ENCODE measurements at regions not wholly inside any gene's neighbourhood (a gene's known extent, or its start where the extent isn't known, plus 50 kb on each side); places are given as distances from the start of the nearest gene placed in this dataset.

DNA sequence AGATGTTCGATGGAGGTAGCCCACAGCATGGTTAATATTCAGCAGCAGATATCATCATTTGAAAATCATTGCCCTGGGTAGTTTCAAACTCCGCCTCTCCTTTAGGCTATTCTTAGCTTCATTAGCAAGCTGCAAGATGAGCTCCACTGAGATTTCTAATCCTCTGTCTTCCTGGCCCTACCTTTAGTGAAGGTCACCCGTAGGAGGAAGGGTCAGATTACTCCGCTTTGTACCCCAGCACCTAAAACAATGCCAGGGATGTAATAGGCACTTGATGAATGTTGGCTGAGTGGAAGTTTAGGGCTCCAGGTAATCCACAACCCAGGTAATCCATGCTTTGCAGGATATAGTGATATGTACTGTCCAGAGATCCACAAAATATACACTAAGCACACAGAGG is 260.1 kb upstream of the MTNR1B start:
- TF ChIP-seq, protein P1, sequence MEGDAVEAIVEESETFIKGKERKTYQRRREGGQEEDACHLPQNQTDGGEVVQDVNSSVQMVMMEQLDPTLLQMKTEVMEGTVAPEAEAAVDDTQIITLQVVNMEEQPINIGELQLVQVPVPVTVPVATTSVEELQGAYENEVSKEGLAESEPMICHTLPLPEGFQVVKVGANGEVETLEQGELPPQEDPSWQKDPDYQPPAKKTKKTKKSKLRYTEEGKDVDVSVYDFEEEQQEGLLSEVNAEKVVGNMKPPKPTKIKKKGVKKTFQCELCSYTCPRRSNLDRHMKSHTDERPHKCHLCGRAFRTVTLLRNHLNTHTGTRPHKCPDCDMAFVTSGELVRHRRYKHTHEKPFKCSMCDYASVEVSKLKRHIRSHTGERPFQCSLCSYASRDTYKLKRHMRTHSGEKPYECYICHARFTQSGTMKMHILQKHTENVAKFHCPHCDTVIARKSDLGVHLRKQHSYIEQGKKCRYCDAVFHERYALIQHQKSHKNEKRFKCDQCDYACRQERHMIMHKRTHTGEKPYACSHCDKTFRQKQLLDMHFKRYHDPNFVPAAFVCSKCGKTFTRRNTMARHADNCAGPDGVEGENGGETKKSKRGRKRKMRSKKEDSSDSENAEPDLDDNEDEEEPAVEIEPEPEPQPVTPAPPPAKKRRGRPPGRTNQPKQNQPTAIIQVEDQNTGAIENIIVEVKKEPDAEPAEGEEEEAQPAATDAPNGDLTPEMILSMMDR (IDR thresholded peaks at IDR 0.05; ENCODE audit: extremely low read depth, insufficient read depth, missing control alignments), result no peak
- DNase-seq (ENCODE audit: low spot score), result no peak
- in situ Hi-C loops (cut with MboI; ENCODE audit: low pct_unique_long_range_greater_than_20kb, low sequenced_read_pairs, unreplicated experiment), result no loop called here

DNA sequence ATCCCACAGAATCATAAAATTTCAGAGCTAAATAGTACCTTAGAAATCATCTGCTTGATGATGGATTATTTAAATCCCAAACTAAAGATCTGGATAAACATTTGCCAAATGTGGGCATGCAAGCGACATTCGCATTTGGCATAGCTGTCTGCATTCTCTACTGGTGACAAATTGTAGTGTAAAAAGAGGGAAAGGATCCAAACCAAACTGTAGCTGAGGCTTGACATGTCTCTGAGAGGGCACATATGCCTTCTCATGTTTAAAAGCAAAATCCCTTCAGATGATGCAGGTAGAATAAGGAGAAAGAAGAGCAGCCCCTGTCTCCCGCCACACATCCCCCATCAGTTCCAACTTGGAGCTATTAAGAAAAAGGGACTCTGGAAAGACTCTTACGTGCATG is 257.5 kb upstream of the MTNR1B start:
- TF ChIP-seq, protein P1 (IDR thresholded peaks at IDR 0.05; ENCODE audit: extremely low read depth, insufficient read depth, missing control alignments), result no peak
- in situ Hi-C loops (cut with MboI; ENCODE audit: low pct_unique_long_range_greater_than_20kb, low sequenced_read_pairs, unreplicated experiment), result no loop called here
- no peak for DNase-seq (ENCODE audit: low spot score)

- in situ Hi-C loops (cut with MboI; ENCODE audit: low pct_unique_long_range_greater_than_20kb, low sequenced_read_pairs, unreplicated experiment), result no loop called here
- no peak for DNase-seq (ENCODE audit: low spot score)
- TF ChIP-seq, protein P1 (IDR thresholded peaks at IDR 0.05; ENCODE audit: extremely low read depth, insufficient read depth, missing control alignments), result no peak
Observed at GRCh38 chr11:92714111-92714510, 255.3 kb upstream of the MTNR1B start.

DNA sequence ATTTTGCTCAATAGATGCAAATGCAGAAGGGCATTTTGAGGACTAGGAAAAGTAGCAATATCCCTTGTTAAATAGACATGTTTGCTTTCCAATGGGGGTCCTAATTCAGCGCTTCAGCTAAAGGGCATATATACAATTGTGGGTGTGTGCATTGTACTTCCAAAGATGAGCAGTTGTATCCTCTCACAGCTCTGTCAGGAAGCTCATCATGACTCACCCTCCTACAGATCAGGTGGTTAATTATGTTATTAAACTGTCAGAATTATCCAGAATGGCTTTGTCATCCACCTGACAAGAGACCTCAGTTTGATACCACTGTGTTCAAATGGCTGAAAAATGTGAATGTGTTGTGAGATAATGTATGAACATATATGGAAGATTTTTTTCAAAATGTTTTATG is 252.2 kb upstream of the MTNR1B start:
- in situ Hi-C loops (cut with MboI; ENCODE audit: low pct_unique_long_range_greater_than_20kb, low sequenced_read_pairs, unreplicated experiment), result no loop called here
- TF ChIP-seq, protein P1 (IDR thresholded peaks at IDR 0.05; ENCODE audit: extremely low read depth, insufficient read depth, missing control alignments), result no peak
- DNase-seq (ENCODE audit: low spot score), result no peak

DNA sequence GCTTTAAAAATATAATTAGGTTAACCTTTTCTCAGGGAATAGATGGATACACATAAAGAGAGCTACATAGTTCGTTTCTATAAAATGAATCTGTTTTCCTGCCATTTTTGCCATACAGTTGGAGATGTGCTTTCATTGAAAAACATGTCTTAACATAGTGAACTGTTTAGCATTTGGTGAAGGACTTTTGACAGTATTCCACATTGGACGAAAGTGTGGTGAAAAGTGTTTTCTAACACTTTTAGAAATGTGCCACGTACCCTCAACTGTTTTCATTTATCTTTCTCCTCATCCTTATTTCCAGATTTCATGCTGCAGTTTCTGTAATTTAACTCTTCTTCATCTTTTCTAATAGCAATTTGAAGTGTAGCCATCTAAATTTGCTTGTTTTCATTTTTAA is 249.1 kb upstream of the MTNR1B start:
- DNase-seq (ENCODE audit: low spot score), result no peak
- TF ChIP-seq, protein P1 (IDR thresholded peaks at IDR 0.05; ENCODE audit: extremely low read depth, insufficient read depth, missing control alignments), result no peak
- in situ Hi-C loops (cut with MboI; ENCODE audit: low pct_unique_long_range_greater_than_20kb, low sequenced_read_pairs, unreplicated experiment), result no loop called here

GRCh38 chr11:92725352-92725751 is 244.1 kb upstream of the MTNR1B start:
- TF ChIP-seq, protein P1 (IDR thresholded peaks at IDR 0.05; ENCODE audit: extremely low read depth, insufficient read depth, missing control alignments), result no peak
- DNase-seq (ENCODE audit: low spot score), result no peak
- in situ Hi-C loops (cut with MboI; ENCODE audit: low pct_unique_long_range_greater_than_20kb, low sequenced_read_pairs, unreplicated experiment), result no loop called here

GRCh38 chr11:92727123-92727522 is 242.3 kb upstream of the MTNR1B start:
- in situ Hi-C loops (cut with MboI; ENCODE audit: low pct_unique_long_range_greater_than_20kb, low sequenced_read_pairs, unreplicated experiment), result no loop called here
- no peak for DNase-seq (ENCODE audit: low spot score)
- TF ChIP-seq, protein P1 (IDR thresholded peaks at IDR 0.05; ENCODE audit: extremely low read depth, insufficient read depth, missing control alignments), result no peak
